ENCODE measurements at regions not wholly inside any gene's neighbourhood (a gene's known extent, or its start where the extent isn't known, plus 50 kb on each side); places are given as distances from the start of the nearest gene placed in this dataset.
"Not testable (repeated sequence)": the region's sequence is repeated elsewhere in the genome, so short reads cannot be mapped to it uniquely, and the experiment has no call there.

- Histone ChIP-seq H3K27ac (ENCODE audit: low read depth, low read length, poor library complexity, severe bottlenecking) (no peak overlapping the region), H3K79me2 (ENCODE audit: insufficient read depth, low read depth, low read length) (no peaks in the 10 kb centered on the region), H3K4me2 (ENCODE audit: low read length) (no peak overlapping the region), H3K4me3 (ENCODE audit: low read depth, low read length, poor library complexity, severe bottlenecking) (no peak overlapping the region), H4K20me1 (ENCODE audit: insufficient read depth, low read length) (no peaks in the 10 kb centered on the region), H3K4me1 (ENCODE audit: insufficient read depth, low read length, poor library complexity, severe bottlenecking) (no peaks in the 10 kb centered on the region), H3K36me3 (ENCODE audit: insufficient read depth, low read length) (no peaks in the 10 kb centered on the region), H3K9me3 (ENCODE audit: low read length) (no peaks in the 10 kb centered on the region), H3K9me2 (ENCODE audit: insufficient read depth, low read length) (no peaks in the 10 kb centered on the region), H2AFZ (ENCODE audit: low read length) (no peak overlapping the region)
- DNase-seq (ENCODE audit: low spot score), result no peak
- TF ChIP-seq CTCF (conservative IDR thresholded peaks at IDR 0.05; ENCODE audit: low read length), result no peak
- no peak for TF ChIP-seq EZH2phosphoT487 (IDR thresholded peaks at IDR 0.05; ENCODE audit: borderline replicate concordance, low read depth, low read length)
- CTCF ChIA-PET (ENCODE audit: unreplicated experiment), result no interaction called here
- POLR2A ChIA-PET, result no interaction called here
- intact Hi-C loops (cut with micrococcal nuclease; ENCODE audit: unreplicated experiment), result no loop called here
- BruUV-seq (replicated peaks), result no TSS peak
Measured at GRCh38 chr4:104330125-104330905, 164.4 kb downstream of the CXXC4 start.

GRCh38 chr4:104326991-104327694, 167.6 kb downstream of the CXXC4 start:
- H3K79me2 ChIP-seq (ENCODE audit: insufficient read depth, low read depth, low read length); POLR2A ChIA-PET; H3K27ac ChIP-seq (ENCODE audit: low read depth, low read length, poor library complexity, severe bottlenecking); H3K36me3 ChIP-seq (ENCODE audit: insufficient read depth, low read length); H3K4me2 ChIP-seq (ENCODE audit: low read length); BruUV-seq (replicated peaks); CTCF ChIA-PET (ENCODE audit: unreplicated experiment); H3K9me3 ChIP-seq (ENCODE audit: low read length); H3K4me1 ChIP-seq (ENCODE audit: insufficient read depth, low read length, poor library complexity, severe bottlenecking); H3K9me2 ChIP-seq (ENCODE audit: insufficient read depth, low read length); H3K4me3 ChIP-seq (ENCODE audit: low read depth, low read length, poor library complexity, severe bottlenecking); intact Hi-C loops (cut with micrococcal nuclease; ENCODE audit: unreplicated experiment); H2AFZ ChIP-seq (ENCODE audit: low read length); H4K20me1 ChIP-seq (ENCODE audit: insufficient read depth, low read length); DNase-seq (ENCODE audit: low spot score): not testable (repeated sequence)

- TF ChIP-seq CTCF (conservative IDR thresholded peaks at IDR 0.05; ENCODE audit: low read length), result no peak
- no peak for TF ChIP-seq EZH2phosphoT487 (IDR thresholded peaks at IDR 0.05; ENCODE audit: borderline replicate concordance, low read depth, low read length)
- H3K9me2 ChIP-seq (ENCODE audit: insufficient read depth, low read length), result no peaks in the 10 kb centered on the region
- H3K36me3 ChIP-seq (ENCODE audit: insufficient read depth, low read length), result no peaks in the 10 kb centered on the region
- H3K27ac ChIP-seq (ENCODE audit: low read depth, low read length, poor library complexity, severe bottlenecking), result no peak overlapping the region
- no peak for DNase-seq (ENCODE audit: low spot score)
- no TSS peak for BruUV-seq (replicated peaks)
- H2AFZ ChIP-seq (ENCODE audit: low read length), result no peak overlapping the region
- H4K20me1 ChIP-seq (ENCODE audit: insufficient read depth, low read length), result no peaks in the 10 kb centered on the region
- intact Hi-C loops (cut with micrococcal nuclease; ENCODE audit: unreplicated experiment), result no loop called here
- POLR2A ChIA-PET, result no interaction called here
- H3K4me2 ChIP-seq (ENCODE audit: low read length), result no peak overlapping the region
- H3K79me2 ChIP-seq (ENCODE audit: insufficient read depth, low read depth, low read length), result no peaks in the 10 kb centered on the region
- H3K9me3 ChIP-seq (ENCODE audit: low read length), result no peaks in the 10 kb centered on the region
- CTCF ChIA-PET (ENCODE audit: unreplicated experiment), result no interaction called here
- no peak overlapping the region for H3K4me3 ChIP-seq (ENCODE audit: low read depth, low read length, poor library complexity, severe bottlenecking)
- H3K4me1 ChIP-seq (ENCODE audit: insufficient read depth, low read length, poor library complexity, severe bottlenecking), result no peaks in the 10 kb centered on the region
Measured at GRCh38 chr4:104302731-104303130, 192.0 kb downstream of the CXXC4 start.

Data from OCI-LY7 (cell line).